ENCODE measurements at regions not wholly inside any gene's neighbourhood (a gene's known extent, or its start where the extent isn't known, plus 50 kb on each side); places are given as distances from the start of the nearest gene placed in this dataset.

DNA sequence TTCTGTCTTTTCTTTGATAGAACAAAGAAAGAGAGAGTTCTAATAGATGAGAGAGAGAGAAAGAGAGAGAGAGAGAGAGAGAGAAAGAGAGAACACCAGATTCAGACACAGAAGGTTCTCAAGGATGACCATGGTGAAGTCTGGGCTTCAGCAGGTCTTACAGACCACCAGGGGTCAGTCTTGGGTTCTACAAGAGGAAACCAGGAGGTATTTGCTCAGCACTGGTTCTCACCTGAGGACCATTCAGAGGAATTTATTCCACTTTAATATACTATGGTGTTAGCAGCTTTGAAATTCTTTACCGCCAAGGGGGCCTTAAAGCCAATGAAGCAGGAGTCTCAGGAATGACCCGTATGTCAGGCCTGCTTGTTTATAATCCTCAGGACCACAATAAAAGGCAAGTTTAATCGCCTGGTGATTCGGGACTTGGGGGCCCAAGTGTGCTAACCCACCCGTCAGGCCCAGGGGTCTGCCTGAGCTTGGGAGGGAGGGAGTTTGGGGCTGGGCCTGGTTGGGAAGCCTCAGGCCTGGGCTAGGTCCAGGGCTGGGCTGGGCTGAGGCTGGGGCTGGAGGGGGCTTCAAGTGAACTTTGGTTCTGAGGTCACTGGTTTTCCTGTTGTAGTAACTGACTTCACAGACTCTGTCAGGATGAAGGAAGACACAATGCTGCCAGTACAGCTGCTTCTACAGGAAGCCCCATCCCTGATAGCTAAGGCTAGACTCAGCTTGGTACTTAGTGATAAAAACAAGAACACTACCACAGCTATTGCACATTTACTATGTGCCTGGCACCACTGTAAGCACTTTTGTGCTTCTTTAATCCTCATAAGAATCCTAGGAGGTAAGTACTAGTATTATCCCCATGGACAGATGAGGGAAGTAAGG lies 179.2 kb upstream of the ZBED5 start:
- Histone ChIP-seq H4K91ac (ENCODE audit: low read depth, low read length) (no peak overlapping the region), H3K79me1 (ENCODE audit: low read length) (no peaks in the 10 kb centered on the region)

DNA sequence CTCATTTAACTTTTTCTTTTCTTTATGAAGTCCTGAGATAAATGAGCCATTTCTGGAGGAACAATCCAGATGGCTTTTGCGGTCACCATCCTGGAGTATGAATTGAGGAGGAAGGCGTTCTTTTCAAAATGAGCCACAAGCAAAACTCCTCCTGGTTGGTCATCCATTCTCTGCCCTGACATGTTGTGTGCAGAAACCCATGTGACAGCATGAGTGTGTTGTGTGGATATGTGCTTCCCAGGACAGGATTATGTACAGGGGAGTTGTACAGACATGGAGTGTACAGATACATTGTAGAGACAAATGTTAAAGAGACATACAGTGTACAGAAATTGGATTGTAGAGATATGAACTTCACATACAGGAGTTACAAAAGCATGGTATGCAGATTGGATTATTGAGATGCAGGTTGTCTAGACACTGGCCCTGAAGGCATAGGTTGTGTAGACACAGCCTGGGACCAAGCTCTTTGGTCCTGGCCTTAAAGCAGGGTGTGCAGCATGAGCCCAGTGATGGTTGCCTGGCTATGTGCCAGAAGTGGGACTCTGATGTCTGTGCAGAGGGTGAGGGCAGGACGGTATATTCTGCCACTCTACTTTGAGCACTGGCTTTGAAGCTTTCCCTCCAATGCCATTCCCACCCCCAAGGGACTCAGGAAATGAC lies 178.5 kb upstream of the ZBED5 start:
- no peak overlapping the region for H3K23ac ChIP-seq (ENCODE audit: low read length)
- no peak overlapping the region for H4K8ac ChIP-seq (ENCODE audit: low read depth, low read length)
- no peak overlapping the region for H3K27ac ChIP-seq (ENCODE audit: low read depth, low read length)
- no peak overlapping the region for H3K14ac ChIP-seq (ENCODE audit: low read length)
- H2BK120ac ChIP-seq (ENCODE audit: insufficient read depth, low read length, poor library complexity), result no peak overlapping the region
- H2AFZ ChIP-seq (ENCODE audit: insufficient read depth, low read length, poor library complexity), result no peak overlapping the region
- no peak overlapping the region for H2BK5ac ChIP-seq (ENCODE audit: low read depth, low read length, poor library complexity)
- DNase-seq, result peak; percentile 92 to 97
- H4K12ac ChIP-seq (ENCODE audit: low read depth, low read length), result no peak overlapping the region
- H3K79me1 ChIP-seq (ENCODE audit: low read length), result no peaks in the 10 kb centered on the region
- no peak overlapping the region for H2BK12ac ChIP-seq (ENCODE audit: low read length)
- no peak overlapping the region for H3K4ac ChIP-seq (ENCODE audit: low read depth, low read length)
- no peaks in the 10 kb centered on the region for H3K4me1 ChIP-seq (ENCODE audit: control insufficient read depth in 1 of 2, insufficient read depth in 2 of 2, low read length in 2 of 2)
- H3K18ac ChIP-seq (ENCODE audit: low read length), result no peak overlapping the region
- H2AK5ac ChIP-seq (ENCODE audit: low read length), result no peak overlapping the region
- H3K4me3 ChIP-seq (ENCODE audit: low read depth, low read length), result no peak overlapping the region
- H3K27me3 ChIP-seq (ENCODE audit: insufficient read depth, low read length), result no peaks in the 10 kb centered on the region
- WGBS (ENCODE audit: extremely low coverage, insufficient coverage, insufficient read length), result no CpG with 5 or more reads among the region's 3 CpGs
- H3K9me3 ChIP-seq (ENCODE audit: insufficient read depth, low read depth, low read length), result peaks cover 2% of the 10 kb centered on the region
- H4K91ac ChIP-seq (ENCODE audit: low read depth, low read length), result no peak overlapping the region
- H3K9ac ChIP-seq (ENCODE audit: low read length), result no peak overlapping the region
- no peak overlapping the region for H3K4me2 ChIP-seq (ENCODE audit: low read length)
- no peaks in the 10 kb centered on the region for H3K36me3 ChIP-seq (ENCODE audit: control insufficient read depth in 1 of 2, insufficient read depth in 2 of 2, low read length in 2 of 2)
- no peaks in the 10 kb centered on the region for H3K79me2 ChIP-seq (ENCODE audit: control insufficient read depth, insufficient read depth, low read length, poor library complexity)

More for the DNA sequence above, 179.2 kb upstream of the ZBED5 start:
- H4K12ac ChIP-seq (ENCODE audit: low read depth, low read length), result no peak overlapping the region
- H2BK12ac ChIP-seq (ENCODE audit: low read length), result no peak overlapping the region
- no peak overlapping the region for H3K18ac ChIP-seq (ENCODE audit: low read length)
- no peak overlapping the region for H2BK5ac ChIP-seq (ENCODE audit: low read depth, low read length, poor library complexity)
- no peak overlapping the region for H2AFZ ChIP-seq (ENCODE audit: insufficient read depth, low read length, poor library complexity)
- H4K8ac ChIP-seq (ENCODE audit: low read depth, low read length), result no peak overlapping the region
- peak; percentile 43 to 80 for DNase-seq
- no peak overlapping the region for H3K23ac ChIP-seq (ENCODE audit: low read length)
- H3K9ac ChIP-seq (ENCODE audit: low read length), result no peak overlapping the region
- no peak overlapping the region for H3K4me2 ChIP-seq (ENCODE audit: low read length)
- H2BK120ac ChIP-seq (ENCODE audit: insufficient read depth, low read length, poor library complexity), result no peak overlapping the region
- H3K27me3 ChIP-seq (ENCODE audit: insufficient read depth, low read length), result no peaks in the 10 kb centered on the region
- H3K79me2 ChIP-seq (ENCODE audit: control insufficient read depth, insufficient read depth, low read length, poor library complexity), result no peaks in the 10 kb centered on the region
- peaks cover 2% of the 10 kb centered on the region for H3K9me3 ChIP-seq (ENCODE audit: insufficient read depth, low read depth, low read length)
- WGBS (ENCODE audit: extremely low coverage, insufficient coverage, insufficient read length), result no CpG with 5 or more reads among the region's 5 CpGs
- H3K4me1 ChIP-seq (ENCODE audit: control insufficient read depth in 1 of 2, insufficient read depth in 2 of 2, low read length in 2 of 2), result no peaks in the 10 kb centered on the region
- no peak overlapping the region for H3K4ac ChIP-seq (ENCODE audit: low read depth, low read length)
- no peak overlapping the region for H3K14ac ChIP-seq (ENCODE audit: low read length)
- no peak overlapping the region for H3K27ac ChIP-seq (ENCODE audit: low read depth, low read length)
- no peaks in the 10 kb centered on the region for H3K36me3 ChIP-seq (ENCODE audit: control insufficient read depth in 1 of 2, insufficient read depth in 2 of 2, low read length in 2 of 2)
- no peak overlapping the region for H2AK5ac ChIP-seq (ENCODE audit: low read length)
- H3K4me3 ChIP-seq (ENCODE audit: low read depth, low read length), result no peak overlapping the region

DNA sequence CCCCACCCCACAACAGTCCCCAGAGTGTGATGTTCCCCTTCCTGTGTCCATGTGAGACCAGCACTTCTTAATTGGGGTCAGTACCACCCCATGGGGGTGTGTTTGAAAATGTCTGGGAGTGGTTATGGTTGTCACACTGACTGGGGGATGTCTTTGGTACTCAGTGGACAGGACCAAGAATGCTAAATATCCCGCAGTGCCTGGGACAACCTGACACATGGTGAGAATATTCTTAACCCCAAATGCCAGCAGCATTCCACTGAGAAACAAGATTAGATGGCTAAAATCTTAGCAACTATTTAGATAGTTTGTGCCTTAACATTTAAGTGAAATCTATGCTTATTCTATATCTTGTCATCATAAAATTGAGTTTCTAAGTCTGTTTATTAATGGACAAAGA lies 177.5 kb upstream of the ZBED5 start:
- Histone ChIP-seq H2AK5ac (ENCODE audit: low read length) (no peak overlapping the region), H3K27ac (ENCODE audit: low read depth, low read length) (no peak overlapping the region), H2AFZ (ENCODE audit: insufficient read depth, low read length, poor library complexity) (no peak overlapping the region), H3K79me1 (ENCODE audit: low read length) (no peaks in the 10 kb centered on the region), H2BK5ac (ENCODE audit: low read depth, low read length, poor library complexity) (no peak overlapping the region), H3K4me3 (ENCODE audit: low read depth, low read length) (no peak overlapping the region), H3K27me3 (ENCODE audit: insufficient read depth, low read length) (no peaks in the 10 kb centered on the region), H4K12ac (ENCODE audit: low read depth, low read length) (no peak overlapping the region), H3K79me2 (ENCODE audit: control insufficient read depth, insufficient read depth, low read length, poor library complexity) (no peaks in the 10 kb centered on the region), H3K23ac (ENCODE audit: low read length) (no peak overlapping the region), H3K18ac (ENCODE audit: low read length) (no peak overlapping the region), H3K4ac (ENCODE audit: low read depth, low read length) (no peak overlapping the region), H3K14ac (ENCODE audit: low read length) (no peak overlapping the region), H3K36me3 (ENCODE audit: control insufficient read depth in 1 of 2, insufficient read depth in 2 of 2, low read length in 2 of 2) (no peaks in the 10 kb centered on the region), H2BK12ac (ENCODE audit: low read length) (no peak overlapping the region), H3K4me1 (ENCODE audit: control insufficient read depth in 1 of 2, insufficient read depth in 2 of 2, low read length in 2 of 2) (no peaks in the 10 kb centered on the region), H2BK120ac (ENCODE audit: insufficient read depth, low read length, poor library complexity) (no peak overlapping the region), H3K4me2 (ENCODE audit: low read length) (no peak overlapping the region), H4K8ac (ENCODE audit: low read depth, low read length) (no peak overlapping the region), H3K9me3 (ENCODE audit: insufficient read depth, low read depth, low read length) (peaks cover 2% of the 10 kb centered on the region), H4K91ac (ENCODE audit: low read depth, low read length) (no peak overlapping the region), H3K9ac (ENCODE audit: low read length) (no peak overlapping the region)
- no CpG with 5 or more reads among the region's 1 CpG for WGBS (ENCODE audit: extremely low coverage, insufficient coverage, insufficient read length)
- DNase-seq, result peak; percentile 86 to 95

DNA sequence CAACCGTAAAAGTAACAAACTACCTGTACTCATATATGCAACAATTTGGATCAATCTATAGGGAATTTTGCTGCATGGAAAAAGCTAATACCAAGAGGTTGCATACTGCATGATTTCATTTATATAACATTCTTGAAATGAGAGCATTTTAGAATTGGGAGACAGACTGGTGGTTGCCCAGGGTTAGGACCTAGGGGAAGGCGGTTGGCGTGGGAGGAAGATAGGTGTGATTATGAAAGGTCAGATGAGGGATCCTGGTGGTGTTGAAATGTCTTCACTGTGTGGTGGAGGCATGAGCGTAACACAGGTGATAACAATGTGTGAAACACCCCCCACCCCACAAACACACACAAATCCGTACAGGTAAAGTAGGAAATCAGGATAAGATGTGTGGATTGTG lies 176.6 kb upstream of the ZBED5 start:
- H3K4me3 ChIP-seq (ENCODE audit: low read depth, low read length), result no peak overlapping the region
- H4K8ac ChIP-seq (ENCODE audit: low read depth, low read length), result no peak overlapping the region
- no peak overlapping the region for H2BK120ac ChIP-seq (ENCODE audit: insufficient read depth, low read length, poor library complexity)
- peaks cover 2% of the 10 kb centered on the region for H3K9me3 ChIP-seq (ENCODE audit: insufficient read depth, low read depth, low read length)
- no peak overlapping the region for H2BK12ac ChIP-seq (ENCODE audit: low read length)
- no peaks in the 10 kb centered on the region for H3K36me3 ChIP-seq (ENCODE audit: control insufficient read depth in 1 of 2, insufficient read depth in 2 of 2, low read length in 2 of 2)
- H4K12ac ChIP-seq (ENCODE audit: low read depth, low read length), result no peak overlapping the region
- H2BK5ac ChIP-seq (ENCODE audit: low read depth, low read length, poor library complexity), result no peak overlapping the region
- no peak overlapping the region for H3K9ac ChIP-seq (ENCODE audit: low read length)
- H2AK5ac ChIP-seq (ENCODE audit: low read length), result no peak overlapping the region
- H3K18ac ChIP-seq (ENCODE audit: low read length), result no peak overlapping the region
- no peak overlapping the region for H3K27ac ChIP-seq (ENCODE audit: low read depth, low read length)
- no peaks in the 10 kb centered on the region for H3K79me2 ChIP-seq (ENCODE audit: control insufficient read depth, insufficient read depth, low read length, poor library complexity)
- no peaks in the 10 kb centered on the region for H3K4me1 ChIP-seq (ENCODE audit: control insufficient read depth in 1 of 2, insufficient read depth in 2 of 2, low read length in 2 of 2)
- no peak overlapping the region for H3K14ac ChIP-seq (ENCODE audit: low read length)
- no peaks in the 10 kb centered on the region for H3K27me3 ChIP-seq (ENCODE audit: insufficient read depth, low read length)
- peak; percentile 89 to 93 for DNase-seq
- H2AFZ ChIP-seq (ENCODE audit: insufficient read depth, low read length, poor library complexity), result no peak overlapping the region
- no peaks in the 10 kb centered on the region for H3K79me1 ChIP-seq (ENCODE audit: low read length)
- no CpG with 5 or more reads among the region's 5 CpGs for WGBS (ENCODE audit: extremely low coverage, insufficient coverage, insufficient read length)
- no peak overlapping the region for H3K4ac ChIP-seq (ENCODE audit: low read depth, low read length)
- no peak overlapping the region for H4K91ac ChIP-seq (ENCODE audit: low read depth, low read length)
- H3K23ac ChIP-seq (ENCODE audit: low read length), result no peak overlapping the region
- no peak overlapping the region for H3K4me2 ChIP-seq (ENCODE audit: low read length)

All from trophoblast cell (in vitro differentiated cells and primary cell).